ENCODE measurements at regions not wholly inside any gene's neighbourhood (a gene's known extent, or its start where the extent isn't known, plus 50 kb on each side); places are given as distances from the start of the nearest gene placed in this dataset.

DNA sequence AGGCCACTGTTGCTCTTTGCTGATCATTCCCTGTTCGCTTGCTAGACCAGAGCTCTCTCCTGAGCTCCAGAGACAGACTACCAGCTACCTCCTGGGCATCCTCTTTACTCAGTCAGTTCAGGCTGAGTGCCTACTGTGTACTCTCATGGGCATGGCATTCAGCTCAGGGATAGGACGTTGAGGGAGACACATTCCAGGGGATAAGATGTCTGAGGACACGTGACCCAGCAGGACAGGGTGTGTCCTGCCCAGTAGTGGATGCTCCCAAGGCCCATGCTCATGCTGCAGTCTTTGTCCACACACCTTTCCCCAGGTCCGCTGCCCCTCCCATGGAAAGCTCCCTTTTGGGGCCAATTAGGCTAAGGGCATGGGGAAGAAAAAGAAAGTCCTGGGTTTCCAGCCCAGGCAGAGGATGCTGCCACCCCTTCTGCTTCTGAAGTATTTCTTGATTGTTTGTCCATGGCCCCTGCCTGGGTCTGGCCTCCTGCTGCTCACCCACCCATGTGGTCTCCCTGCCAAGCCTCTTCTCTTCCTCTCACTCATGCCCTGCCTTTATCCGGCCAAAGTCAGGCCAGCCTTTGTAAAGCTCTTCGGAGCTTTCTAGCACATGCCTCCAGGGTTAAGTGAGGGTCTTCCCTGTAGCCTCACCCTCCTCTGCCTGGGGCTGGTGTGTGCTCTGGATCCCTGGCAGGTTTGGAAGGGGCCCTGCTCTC is 60.5 kb upstream of the PITX1 start:
- TF ChIP-seq, protein P1, sequence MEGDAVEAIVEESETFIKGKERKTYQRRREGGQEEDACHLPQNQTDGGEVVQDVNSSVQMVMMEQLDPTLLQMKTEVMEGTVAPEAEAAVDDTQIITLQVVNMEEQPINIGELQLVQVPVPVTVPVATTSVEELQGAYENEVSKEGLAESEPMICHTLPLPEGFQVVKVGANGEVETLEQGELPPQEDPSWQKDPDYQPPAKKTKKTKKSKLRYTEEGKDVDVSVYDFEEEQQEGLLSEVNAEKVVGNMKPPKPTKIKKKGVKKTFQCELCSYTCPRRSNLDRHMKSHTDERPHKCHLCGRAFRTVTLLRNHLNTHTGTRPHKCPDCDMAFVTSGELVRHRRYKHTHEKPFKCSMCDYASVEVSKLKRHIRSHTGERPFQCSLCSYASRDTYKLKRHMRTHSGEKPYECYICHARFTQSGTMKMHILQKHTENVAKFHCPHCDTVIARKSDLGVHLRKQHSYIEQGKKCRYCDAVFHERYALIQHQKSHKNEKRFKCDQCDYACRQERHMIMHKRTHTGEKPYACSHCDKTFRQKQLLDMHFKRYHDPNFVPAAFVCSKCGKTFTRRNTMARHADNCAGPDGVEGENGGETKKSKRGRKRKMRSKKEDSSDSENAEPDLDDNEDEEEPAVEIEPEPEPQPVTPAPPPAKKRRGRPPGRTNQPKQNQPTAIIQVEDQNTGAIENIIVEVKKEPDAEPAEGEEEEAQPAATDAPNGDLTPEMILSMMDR (IDR thresholded peaks at IDR 0.05): no peak
- no peak for TF ChIP-seq POLR2AphosphoS5 (IDR thresholded peaks at IDR 0.05; ENCODE audit: insufficient read depth in 1 of 2, low read depth in 1 of 2)

Measured in vagina (tissue), 2 donors.